ENCODE measurements at regions not wholly inside any gene's neighbourhood (a gene's known extent, or its start where the extent isn't known, plus 50 kb on each side); places are given as distances from the start of the nearest gene placed in this dataset.

GRCh38 chr17:77660524-77660923, 298.0 kb upstream of the TNRC6C start:
- DNase-seq, result no peak

- no peak for DNase-seq
Measured at GRCh38 chr17:77662833-77663232, 295.7 kb upstream of the TNRC6C start.

GRCh38 chr17:77664097-77664729, 294.3 kb upstream of the TNRC6C start:
- DNase-seq, result no peak

- DNase-seq, result no peak
Measured at GRCh38 chr17:77665833-77666232, 292.7 kb upstream of the TNRC6C start.

- DNase-seq, result no peak
Measured at GRCh38 chr17:77666462-77666861, 292.0 kb upstream of the TNRC6C start.

- no peak for DNase-seq
Measured at GRCh38 chr17:77666881-77667395, 291.6 kb upstream of the TNRC6C start.

GRCh38 chr17:77667478-77667877, 291.0 kb upstream of the TNRC6C start:
- DNase-seq, result no peak

GRCh38 chr17:77668518-77668917, 290.0 kb upstream of the TNRC6C start:
- no peak for DNase-seq

- DNase-seq, result no peak
Measured at GRCh38 chr17:77670173-77670572, 288.3 kb upstream of the TNRC6C start.

GRCh38 chr17:77674358-77674757, 284.1 kb upstream of the TNRC6C start:
- DNase-seq, result no peak

GRCh38 chr17:77675411-77675810, 283.1 kb upstream of the TNRC6C start:
- DNase-seq, result no peak

- no peak for DNase-seq
Measured at GRCh38 chr17:77675816-77676215, 282.7 kb upstream of the TNRC6C start.

GRCh38 chr17:77676237-77676661, 282.3 kb upstream of the TNRC6C start:
- no peak for DNase-seq

GRCh38 chr17:77677211-77677610, 281.3 kb upstream of the TNRC6C start:
- DNase-seq, result no peak

- DNase-seq, result no peak
Measured at GRCh38 chr17:77677630-77678029, 280.9 kb upstream of the TNRC6C start.

- DNase-seq, result no peak
Measured at GRCh38 chr17:77679589-77679988, 278.9 kb upstream of the TNRC6C start.

- no peak for DNase-seq
Measured at GRCh38 chr17:77681861-77682260, 276.6 kb upstream of the TNRC6C start.

GRCh38 chr17:77684803-77685798, 273.4 kb upstream of the TNRC6C start:
- DNase-seq, result no peak

- DNase-seq, result no peak
Measured at GRCh38 chr17:77685881-77686486, 272.5 kb upstream of the TNRC6C start.

- no peak for DNase-seq
Measured at GRCh38 chr17:77686903-77687302, 271.6 kb upstream of the TNRC6C start.

- no peak for DNase-seq
Measured at GRCh38 chr17:77687417-77687816, 271.1 kb upstream of the TNRC6C start.

- no peak for DNase-seq
Measured at GRCh38 chr17:77687921-77688320, 270.6 kb upstream of the TNRC6C start.

- no peak for DNase-seq
Measured at GRCh38 chr17:77688369-77688768, 270.1 kb upstream of the TNRC6C start.

Measured in occipital lobe (tissue), 1 donor.